ENCODE measurements at regions not wholly inside any gene's neighbourhood (a gene's known extent, or its start where the extent isn't known, plus 50 kb on each side); places are given as distances from the start of the nearest gene placed in this dataset.

GRCh38 chr7:46076527-46076926, 155.5 kb upstream of the IGFBP3 start (continued):
- TF ChIP-seq SP2 (IDR thresholded peaks at IDR 0.05; ENCODE audit: low read length) (no peak), POU5F1 (IDR thresholded peaks at IDR 0.05; ENCODE audit: low read depth, low read length) (no peak), RXRA (IDR thresholded peaks at IDR 0.05; ENCODE audit: insufficient read depth, low read depth, low read length) (no peak)

Data from H1 (cell line).